GM18861 (cell line): ENCODE measurements at regions not wholly inside any gene's neighbourhood (a gene's known extent, or its start where the extent isn't known, plus 50 kb on each side); places are given as distances from the start of the nearest gene placed in this dataset.

ENCODE experiments used
- ATAC-seq: cut with Tn5 transposase; IDR thresholded peaks from one replicate; pipeline ENCODE4 v1.9.1; 2021; ENCODE audit not compliant: unreplicated experiment

- ATAC-seq: no peak
Observed at GRCh38 chr12:42977451-42978230, 388.1 kb upstream of the PRICKLE1 start.

GRCh38 chr12:42976620-42977019 is 387.1 kb upstream of the PRICKLE1 start:
- no peak for ATAC-seq

- no peak for ATAC-seq
Observed at GRCh38 chr12:42976122-42976521, 386.6 kb upstream of the PRICKLE1 start.

- ATAC-seq: no peak
Observed at GRCh38 chr12:42969355-42969754, 379.8 kb upstream of the PRICKLE1 start.

GRCh38 chr12:42968426-42968825 is 378.9 kb upstream of the PRICKLE1 start:
- no peak for ATAC-seq

- ATAC-seq: no peak
Observed at GRCh38 chr12:42967850-42968249, 378.3 kb upstream of the PRICKLE1 start.

GRCh38 chr12:42963988-42964387 is 374.4 kb upstream of the PRICKLE1 start:
- no peak for ATAC-seq

GRCh38 chr12:42962384-42962783 is 372.8 kb upstream of the PRICKLE1 start:
- no peak for ATAC-seq

GRCh38 chr12:42961395-42961794 is 371.8 kb upstream of the PRICKLE1 start:
- no peak for ATAC-seq

GRCh38 chr12:42960087-42960527 is 370.6 kb upstream of the PRICKLE1 start:
- ATAC-seq: no peak

GRCh38 chr12:42958291-42958674 is 368.7 kb upstream of the PRICKLE1 start:
- ATAC-seq: no peak

GRCh38 chr12:42957561-42958290 is 368.2 kb upstream of the PRICKLE1 start:
- ATAC-seq: no peak

GRCh38 chr12:42957136-42957535 is 367.6 kb upstream of the PRICKLE1 start:
- no peak for ATAC-seq

- no peak for ATAC-seq
Observed at GRCh38 chr12:42953021-42953420, 363.5 kb upstream of the PRICKLE1 start.

GRCh38 chr12:42946871-42947381 is 357.4 kb upstream of the PRICKLE1 start:
- ATAC-seq: no peak

- ATAC-seq: no peak
Observed at GRCh38 chr12:42945927-42946326, 356.4 kb upstream of the PRICKLE1 start.

GRCh38 chr12:42944516-42944915 is 355.0 kb upstream of the PRICKLE1 start:
- no peak for ATAC-seq

GRCh38 chr12:42936991-42937390 is 347.4 kb upstream of the PRICKLE1 start:
- no peak for ATAC-seq

GRCh38 chr12:42936260-42936659 is 346.7 kb upstream of the PRICKLE1 start:
- ATAC-seq: no peak

GRCh38 chr12:42935756-42936155 is 346.2 kb upstream of the PRICKLE1 start:
- ATAC-seq: no peak

GRCh38 chr12:42935090-42935489 is 345.5 kb upstream of the PRICKLE1 start:
- ATAC-seq: no peak

GRCh38 chr12:42933461-42934081 is 344.0 kb upstream of the PRICKLE1 start:
- no peak for ATAC-seq
